ENCODE measurements at regions not wholly inside any gene's neighbourhood (a gene's known extent, or its start where the extent isn't known, plus 50 kb on each side); places are given as distances from the start of the nearest gene placed in this dataset.

DNA sequence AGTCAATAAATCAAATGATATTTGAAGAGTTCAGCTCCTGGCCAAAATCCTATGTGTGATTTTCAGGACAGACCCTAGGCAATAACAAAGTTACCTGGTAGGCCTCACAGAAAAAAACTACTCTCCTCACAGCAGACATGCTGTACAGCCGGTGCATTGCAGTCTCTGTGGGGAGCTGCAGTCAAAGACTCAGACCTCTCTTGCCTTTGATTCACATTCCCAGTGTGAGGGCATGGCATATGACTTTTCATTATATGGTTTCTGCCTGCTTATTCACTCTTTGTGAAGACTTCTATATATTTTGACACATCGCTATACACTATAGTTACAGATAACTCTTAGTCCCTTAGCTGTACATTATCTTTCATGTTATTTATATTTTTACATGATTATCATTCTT is 2684.3 kb upstream of the PCDH20 start:
- Histone ChIP-seq H3K27ac (ENCODE audit: insufficient read length, low read depth, low read length) (no peak overlapping the region), H3K56ac (ENCODE audit: insufficient read length, low read depth, low read length) (no peak overlapping the region), H2BK120ac (ENCODE audit: low read depth, low read length, poor library complexity, severe bottlenecking) (no peak overlapping the region), H3K79me1 (ENCODE audit: insufficient read depth, low read depth, low read length, poor library complexity, severe bottlenecking) (no peaks in the 10 kb centered on the region), H2BK12ac (ENCODE audit: insufficient read length, low read depth, low read length) (no peak overlapping the region), H2BK15ac (ENCODE audit: low read depth, low read length) (no peak overlapping the region), H3K23ac (ENCODE audit: insufficient read length, low read depth, low read length) (no peak overlapping the region), H4K5ac (ENCODE audit: insufficient read length, low read depth, low read length) (no peak overlapping the region), H2BK20ac (ENCODE audit: low read depth, low read length, poor library complexity, severe bottlenecking) (no peak overlapping the region), H3K9ac (ENCODE audit: extremely low read depth, insufficient read length, low read length) (no peak overlapping the region), H3K27me3 (ENCODE audit: insufficient read depth, low read length) (no peaks in the 10 kb centered on the region), H3K4ac (ENCODE audit: low read depth, low read length) (no peak overlapping the region), H3K79me2 (ENCODE audit: insufficient read depth, low read length) (no peaks in the 10 kb centered on the region), H3T11ph (ENCODE audit: low read length) (no peak overlapping the region), H4K8ac (replicated peaks; ENCODE audit: insufficient read length, low read depth, low read length) (no peak overlapping the region), H3K4me1 (ENCODE audit: insufficient read depth, low read length) (no peaks in the 10 kb centered on the region), H2AK5ac (ENCODE audit: insufficient read length, low read length) (no peak overlapping the region), H2BK5ac (ENCODE audit: insufficient read length, low read length) (no peak overlapping the region), H4K91ac (ENCODE audit: insufficient read length, low read depth, low read length) (no peak overlapping the region), H2AFZ (ENCODE audit: low read length) (no peak overlapping the region), H3K18ac (ENCODE audit: insufficient read length, low read depth, low read length) (no peak overlapping the region), H3K9me3 (ENCODE audit: control insufficient read depth, low read depth, low read length) (no peaks in the 10 kb centered on the region), H3K23me2 (ENCODE audit: insufficient read length, low read depth, low read length, poor library complexity, severe bottlenecking) (no peaks in the 10 kb centered on the region), H3K4me2 (ENCODE audit: insufficient read depth, insufficient read length, low read length) (no peak overlapping the region), H4K20me1 (ENCODE audit: control insufficient read depth, insufficient read depth, insufficient read length) (no peaks in the 10 kb centered on the region), H3K14ac (ENCODE audit: insufficient read depth, low read length) (no peak overlapping the region)
- TF ChIP-seq CTCF (conservative IDR thresholded peaks at IDR 0.05), result no peak
- WGBS (ENCODE audit: extremely low coverage, insufficient read length, low lambda C conversion rate), result no CpG with 5 or more reads among the region's 2 CpGs
- DNase-seq, result no peak
- Mint-ChIP-seq H3K4me1 (no peaks in the 10 kb centered on the region), H3K4me3 (no peak overlapping the region), H3K36me3 (ENCODE audit: insufficient read depth in 1 of 3, low read depth in 3 of 3) (no peaks in the 10 kb centered on the region), H3K27me3 (ENCODE audit: low read depth) (no peaks in the 10 kb centered on the region), H3K27ac (no peak overlapping the region), H3K9me3 (no peaks in the 10 kb centered on the region)
